Activated B cell treated with CpG ODN at 0.5 μM for 24 hours (primary cell): ENCODE measurements at regions not wholly inside any gene's neighbourhood (a gene's known extent, or its start where the extent isn't known, plus 50 kb on each side); places are given as distances from the start of the nearest gene placed in this dataset.

Source experiments
- ATAC-seq: fragments of 200-7000 bp; cut with Tn5 transposase; one replicate; pipeline ENCODE4 v1.10.0; 2021; ENCODE audit warnings: low read depth, mild to moderate bottlenecking, moderate library complexity
- CTCF ChIA-PET: fragments of 350-600 bp; sonication (Branson Sonifier 250); formaldehyde crosslinking; loops from one replicate; lab custom pipeline; 2021; ENCODE audit warnings: antibody characterized with exemption; lab: Charles Lee
- POLR2A ChIA-PET: fragments of 350-600 bp; sonication (Branson Sonifier 250); formaldehyde crosslinking; loops from one replicate; lab custom pipeline; 2021; ENCODE audit warnings: antibody characterized with exemption; lab: Charles Lee
- DNase-seq: peaks from one replicate; pipeline ENCODE4 v3.0.0; 2022
- H3K27ac Mint-ChIP-seq: one replicate; pipeline ENCODE4 v1.8.0; 2020; ENCODE audit warnings: mixed read lengths
- H3K27me3 Mint-ChIP-seq: one replicate; pipeline ENCODE4 v1.8.0; 2021; ENCODE audit warnings: mixed read lengths
- H3K36me3 Mint-ChIP-seq: one replicate; pipeline ENCODE4 v1.8.0; 2021; ENCODE audit warnings: low read depth, mixed read lengths
- H3K4me1 Mint-ChIP-seq: one replicate; pipeline ENCODE4 v1.8.0; 2021; ENCODE audit warnings: mixed read lengths
- H3K4me3 Mint-ChIP-seq: one replicate; pipeline ENCODE4 v1.8.0; 2020; ENCODE audit warnings: mild to moderate bottlenecking, mixed read lengths
- H3K9me3 Mint-ChIP-seq: one replicate; pipeline ENCODE4 v1.8.0; 2020; ENCODE audit warnings: mixed read lengths
- intact Hi-C: fragments of 100-400 bp; cut with micrococcal nuclease; formaldehyde crosslinking; loops from one replicate; pipeline ENCODE4 v1.15.1; 2024
- TF ChIP-seq, protein P1 (sequence below): fragments of 200-600 bp; IDR thresholded peaks from one replicate; pipeline ENCODE4 v1.8.0; 2022; ENCODE audit warnings: antibody characterized with exemption, mild to moderate bottlenecking

DNA sequence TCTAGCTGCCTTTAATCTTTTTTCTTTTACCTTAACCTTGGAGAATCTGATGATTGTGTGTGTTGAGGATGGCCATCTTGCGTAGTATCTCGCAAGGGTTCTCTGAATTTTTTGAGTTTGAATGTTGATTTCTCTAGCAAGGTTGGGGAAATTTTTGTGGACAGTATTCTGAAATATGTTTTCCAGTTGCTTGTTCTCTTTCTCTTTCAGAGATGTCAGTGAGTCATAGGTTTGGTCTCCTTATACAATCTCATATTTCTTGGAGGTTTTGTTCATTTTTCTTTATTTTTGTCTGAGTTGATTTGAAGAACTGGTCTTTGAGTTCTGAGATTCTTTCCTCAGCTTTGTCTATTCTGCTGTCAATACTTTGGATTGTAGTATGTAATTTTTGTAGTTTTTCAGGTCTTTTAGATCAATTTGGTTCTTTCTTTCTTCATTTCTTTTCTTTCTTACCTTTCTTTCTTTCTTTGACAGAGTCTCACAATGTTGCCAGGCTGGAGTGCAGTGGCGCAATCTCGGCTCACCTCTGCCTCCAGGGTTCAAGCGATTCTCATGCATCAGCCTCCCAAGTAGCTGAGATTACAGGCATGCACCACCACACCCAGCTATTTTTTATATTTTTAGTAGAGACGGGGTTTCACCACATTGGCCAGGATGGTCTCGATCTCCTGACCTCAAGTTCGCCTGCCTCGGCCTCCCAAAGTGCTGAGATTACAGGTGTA is 366.4 kb upstream of the RASGRP1 start:
- H3K4me1 Mint-ChIP-seq, result no peaks in the 10 kb centered on the region
- intact Hi-C loops, result no loop called here
- ATAC-seq (no peak), DNase-seq (no peak)
- H3K36me3 Mint-ChIP-seq, result no peaks in the 10 kb centered on the region
- no peaks in the 10 kb centered on the region for H3K27me3 Mint-ChIP-seq
- H3K9me3 Mint-ChIP-seq, result no peaks in the 10 kb centered on the region
- POLR2A ChIA-PET, result no interaction called here
- H3K27ac Mint-ChIP-seq, result no peak overlapping the region
- TF ChIP-seq, protein P1, sequence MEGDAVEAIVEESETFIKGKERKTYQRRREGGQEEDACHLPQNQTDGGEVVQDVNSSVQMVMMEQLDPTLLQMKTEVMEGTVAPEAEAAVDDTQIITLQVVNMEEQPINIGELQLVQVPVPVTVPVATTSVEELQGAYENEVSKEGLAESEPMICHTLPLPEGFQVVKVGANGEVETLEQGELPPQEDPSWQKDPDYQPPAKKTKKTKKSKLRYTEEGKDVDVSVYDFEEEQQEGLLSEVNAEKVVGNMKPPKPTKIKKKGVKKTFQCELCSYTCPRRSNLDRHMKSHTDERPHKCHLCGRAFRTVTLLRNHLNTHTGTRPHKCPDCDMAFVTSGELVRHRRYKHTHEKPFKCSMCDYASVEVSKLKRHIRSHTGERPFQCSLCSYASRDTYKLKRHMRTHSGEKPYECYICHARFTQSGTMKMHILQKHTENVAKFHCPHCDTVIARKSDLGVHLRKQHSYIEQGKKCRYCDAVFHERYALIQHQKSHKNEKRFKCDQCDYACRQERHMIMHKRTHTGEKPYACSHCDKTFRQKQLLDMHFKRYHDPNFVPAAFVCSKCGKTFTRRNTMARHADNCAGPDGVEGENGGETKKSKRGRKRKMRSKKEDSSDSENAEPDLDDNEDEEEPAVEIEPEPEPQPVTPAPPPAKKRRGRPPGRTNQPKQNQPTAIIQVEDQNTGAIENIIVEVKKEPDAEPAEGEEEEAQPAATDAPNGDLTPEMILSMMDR, result no peak
- H3K4me3 Mint-ChIP-seq, result no peak overlapping the region
- CTCF ChIA-PET, result no interaction called here

DNA sequence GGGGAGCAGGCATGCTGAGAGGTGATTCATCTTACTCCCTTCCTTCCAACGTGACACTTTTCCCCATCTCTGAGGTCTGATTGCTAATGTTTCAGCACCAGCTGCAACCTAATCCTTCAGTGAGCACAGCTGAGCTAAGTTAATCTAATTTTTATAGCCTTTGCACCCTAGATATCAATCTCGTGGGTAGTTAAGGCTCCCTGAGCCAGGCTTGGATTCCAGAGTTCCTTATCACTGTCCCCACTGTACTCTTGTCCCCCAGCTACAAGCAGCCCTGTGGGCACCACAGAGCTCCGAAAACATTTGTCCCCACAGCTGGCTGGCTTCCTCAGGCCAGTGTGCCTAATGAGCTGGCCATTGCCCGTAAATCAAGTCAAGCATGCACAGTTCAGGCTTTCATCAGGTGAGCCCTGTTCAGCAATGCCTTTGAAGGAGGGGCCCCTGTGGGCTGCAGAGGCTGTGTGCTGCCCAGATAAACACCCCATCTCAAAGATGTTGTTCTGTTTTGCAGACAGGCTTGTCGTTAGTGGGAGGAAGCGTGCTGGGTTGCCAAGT is 376.9 kb upstream of the RASGRP1 start:
- ATAC-seq, result no peak
- TF ChIP-seq, protein P1, result no peak
- CTCF ChIA-PET, result no interaction called here

DNA sequence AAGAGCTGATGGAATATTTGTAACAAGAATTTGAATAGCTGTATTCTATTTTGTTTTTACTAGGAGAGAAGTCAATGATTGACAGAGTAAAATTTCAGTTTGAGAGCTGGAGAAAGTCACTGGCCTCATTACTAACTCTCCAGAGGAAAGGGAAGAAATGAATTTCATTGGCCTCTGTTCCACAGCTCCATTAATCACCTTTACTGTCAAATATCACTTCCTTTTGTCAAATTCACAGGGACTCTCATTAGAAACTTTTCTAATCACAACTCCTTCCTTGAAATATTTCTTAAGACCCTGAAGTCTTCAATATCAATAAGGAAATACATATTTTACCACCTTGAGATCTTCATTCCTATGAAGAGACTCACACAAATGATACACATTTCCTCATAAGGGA is 379.9 kb upstream of the RASGRP1 start:
- TF ChIP-seq, protein P1, result no peak
- no peaks in the 10 kb centered on the region for H3K4me1 Mint-ChIP-seq
- no peak overlapping the region for H3K4me3 Mint-ChIP-seq
- no peaks in the 10 kb centered on the region for H3K9me3 Mint-ChIP-seq
- no peaks in the 10 kb centered on the region for H3K36me3 Mint-ChIP-seq
- intact Hi-C loops, result no loop called here
- DNase-seq (no peak), ATAC-seq (no peak)
- H3K27ac Mint-ChIP-seq, result no peak overlapping the region
- CTCF ChIA-PET, result no interaction called here
- POLR2A ChIA-PET, result no interaction called here
- no peaks in the 10 kb centered on the region for H3K27me3 Mint-ChIP-seq

More for the DNA sequence above, 376.9 kb upstream of the RASGRP1 start:
- DNase-seq, result no peak
- Mint-ChIP-seq H3K9me3 (no peaks in the 10 kb centered on the region), H3K27ac (no peak overlapping the region), H3K4me3 (no peak overlapping the region), H3K27me3 (no peaks in the 10 kb centered on the region), H3K36me3 (no peaks in the 10 kb centered on the region), H3K4me1 (no peaks in the 10 kb centered on the region)
- POLR2A ChIA-PET, result no interaction called here
- intact Hi-C loops, result no loop called here

DNA sequence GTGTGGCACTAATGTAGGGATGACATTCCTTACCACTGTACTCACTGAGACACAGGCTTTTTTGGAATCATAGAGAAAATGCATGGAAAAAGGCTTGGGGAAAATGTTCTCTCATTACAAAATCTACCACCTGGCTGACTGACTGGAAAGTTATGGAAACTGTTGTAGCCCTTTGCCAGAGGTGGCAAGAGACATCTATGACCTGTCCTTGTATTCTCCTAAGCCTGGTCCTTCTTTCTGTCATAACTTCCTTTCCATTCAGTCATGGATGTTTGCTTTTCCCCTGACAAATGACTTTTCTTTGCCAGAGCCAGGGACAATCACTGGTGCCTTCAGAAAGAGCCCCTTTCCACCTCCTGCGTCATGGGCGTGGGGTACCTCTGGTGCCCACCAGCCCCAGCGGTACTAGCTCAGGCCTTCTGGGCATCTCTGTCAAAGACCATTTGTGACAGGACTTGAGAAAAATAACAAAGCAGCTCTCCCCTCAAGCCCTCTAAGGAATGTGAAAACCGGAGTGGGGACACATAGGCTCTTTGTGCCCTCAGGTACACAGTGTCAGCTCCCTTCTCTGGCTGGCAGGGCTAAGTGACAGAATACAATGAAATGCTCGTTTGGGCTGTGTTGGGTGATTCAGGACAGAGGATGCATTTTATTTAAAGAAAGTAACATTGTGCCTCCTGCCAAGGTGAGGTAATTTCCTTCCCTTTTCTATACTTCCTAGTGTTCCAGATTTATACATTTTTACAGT is 381.1 kb upstream of the RASGRP1 start:
- TF ChIP-seq, protein P1, result no peak
- intact Hi-C loops, result no loop called here
- ATAC-seq, result no peak
- no peak for DNase-seq
- ChIA-PET POLR2A (no interaction called here), CTCF (no interaction called here)
- no peaks in the 10 kb centered on the region for H3K4me1 Mint-ChIP-seq
- no peaks in the 10 kb centered on the region for H3K27me3 Mint-ChIP-seq
- H3K4me3 Mint-ChIP-seq, result no peak overlapping the region
- H3K27ac Mint-ChIP-seq, result no peak overlapping the region
- H3K36me3 Mint-ChIP-seq, result no peaks in the 10 kb centered on the region
- no peaks in the 10 kb centered on the region for H3K9me3 Mint-ChIP-seq

DNA sequence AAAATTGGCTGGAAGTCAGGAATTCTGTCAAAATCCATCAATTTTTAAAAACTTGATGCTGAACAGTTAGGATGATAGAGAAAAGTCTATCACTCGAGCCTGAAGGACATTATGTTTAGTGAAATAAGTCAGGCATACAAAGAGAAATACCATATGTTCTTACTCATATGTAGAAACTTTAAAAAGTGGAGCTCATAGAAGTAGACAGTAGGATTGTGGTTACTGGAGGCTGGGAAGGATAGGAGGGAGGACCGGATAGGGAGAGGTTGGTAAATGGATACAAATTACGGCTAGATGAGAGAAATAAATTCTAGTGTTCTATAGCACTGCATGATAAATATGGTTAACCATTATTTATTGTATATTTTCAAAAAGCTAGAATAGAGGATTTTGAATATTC is 389.5 kb upstream of the RASGRP1 start:
- POLR2A ChIA-PET, result no interaction called here
- no peaks in the 10 kb centered on the region for H3K4me1 Mint-ChIP-seq

More for the DNA sequence above, 389.5 kb upstream of the RASGRP1 start:
- Mint-ChIP-seq H3K4me3 (no peak overlapping the region), H3K9me3 (no peaks in the 10 kb centered on the region), H3K27me3 (peaks cover 3% of the 10 kb centered on the region), H3K27ac (no peak overlapping the region), H3K36me3 (no peaks in the 10 kb centered on the region)
- TF ChIP-seq, protein P1, result no peak
- ATAC-seq (no peak), DNase-seq (no peak)
- intact Hi-C loops, result no loop called here
- CTCF ChIA-PET, result no interaction called here
